Kidney (tissue), 13 donors: ENCODE measurements at regions not wholly inside any gene's neighbourhood (a gene's known extent, or its start where the extent isn't known, plus 50 kb on each side); places are given as distances from the start of the nearest gene placed in this dataset.

ENCODE experiments used
- DNase-seq, 5 donors: peaks; one replicate each; pipeline ENCODE4 v3.0.0-alpha.2; 2013 to 2020
- FAIRE-seq: peaks from 2 replicates; lab custom pipeline; 2012; peaks lifted over from hg19 to GRCh38; lab: Jason Lieb, UNC
- H3K27ac ChIP-seq, 2 donors: one replicate each; pipeline ENCODE4 v1.7.0; 2013; ENCODE audit warnings: low read depth in 2 of 2, low read length in 2 of 2, inconsistent platforms in 1 of 2
- H3K27me3 ChIP-seq: one replicate; pipeline ENCODE4 v1.7.1; 2013; ENCODE audit warnings: low read length, inconsistent platforms; ENCODE audit not compliant: control insufficient read depth, insufficient read depth
- H3K36me3 ChIP-seq, 3 donors: one replicate each; pipeline versions ENCODE4 v1.7.0 to v1.7.1; 2013; ENCODE audit warnings: low read length in 3 of 3, control low read depth in 1 of 3, inconsistent platforms in 1 of 3; ENCODE audit not compliant: insufficient read depth in 3 of 3, control insufficient read depth in 2 of 3
- H3K4me1 ChIP-seq, 3 donors: one replicate each; pipeline versions ENCODE4 v1.7.0 to v1.7.1; 2013; ENCODE audit warnings: low read length in 3 of 3, inconsistent platforms in 1 of 3, low read depth in 1 of 3; ENCODE audit not compliant: control insufficient read depth in 2 of 3, insufficient read depth in 2 of 3
- H3K4me3 ChIP-seq, 3 donors: one replicate each; pipeline versions ENCODE4 v1.7.0 to v1.8.1; 2013; ENCODE audit warnings: low read length in 3 of 3, control low read depth in 1 of 3, inconsistent platforms in 1 of 3
- H3K9ac ChIP-seq, 3 donors: one replicate each; pipeline versions ENCODE4 v1.7.0 to v1.7.1; 2013; ENCODE audit warnings: low read length in 3 of 3, control low read depth in 1 of 3, inconsistent platforms in 1 of 3
- H3K9me3 ChIP-seq, 3 donors: one replicate each; pipeline versions ENCODE4 v1.7.0 to v1.7.1; 2013; ENCODE audit warnings: low read length in 3 of 3, control low read depth in 1 of 3, inconsistent platforms in 1 of 3; ENCODE audit not compliant: control insufficient read depth in 2 of 3, insufficient read depth in 1 of 3
- intact Hi-C: fragments of 100-400 bp; cut with DNase I; formaldehyde crosslinking; loops from one replicate; pipeline ENCODE4 v1.11.1; 2022
- TF ChIP-seq, protein P1 (sequence below): IDR thresholded peaks from 3 replicates; pipeline ENCODE4 v1.5.1; 2012; ENCODE audit warnings: mild to moderate bottlenecking, moderate library complexity, borderline replicate concordance; ENCODE audit not compliant: insufficient read depth; ENCODE audit errors: extremely low read depth
- donor health status: control.
- donor health status: control.
- donor health status: control.
- donor health status: control.
- donor health status: control.
- donor health status: DM: yes; HTN: yes; CAD: no.
- donor health status: Normal renal cell carcinoma (clear cell type).

DNA sequence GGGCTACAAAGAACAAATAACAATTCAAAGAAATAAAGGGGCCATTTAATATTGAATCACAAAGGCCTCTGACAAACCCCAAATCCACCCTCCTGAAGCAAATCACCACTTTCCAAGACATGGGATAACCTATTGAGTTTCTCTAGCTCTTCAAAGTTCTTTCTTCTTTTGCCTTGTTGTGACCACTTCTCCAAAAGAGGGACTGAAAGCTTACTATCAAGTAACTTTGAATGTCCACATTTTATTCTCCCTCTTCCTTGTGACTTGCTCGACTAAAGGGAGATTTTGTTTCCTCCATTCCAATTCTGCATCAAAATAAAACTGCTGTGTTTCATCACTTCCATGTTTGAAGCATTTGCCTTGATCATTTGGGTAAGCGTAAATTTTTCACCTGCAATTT is 166.6 kb upstream of the SLC7A11 start:
- no peaks in the 10 kb centered on the region for H3K36me3 ChIP-seq
- FAIRE-seq: no peak
- no peak for DNase-seq
- no peak overlapping the region for H3K9ac ChIP-seq
- H3K27me3 ChIP-seq: no peaks in the 10 kb centered on the region
- no peaks in the 10 kb centered on the region for H3K9me3 ChIP-seq
- TF ChIP-seq, protein P1, sequence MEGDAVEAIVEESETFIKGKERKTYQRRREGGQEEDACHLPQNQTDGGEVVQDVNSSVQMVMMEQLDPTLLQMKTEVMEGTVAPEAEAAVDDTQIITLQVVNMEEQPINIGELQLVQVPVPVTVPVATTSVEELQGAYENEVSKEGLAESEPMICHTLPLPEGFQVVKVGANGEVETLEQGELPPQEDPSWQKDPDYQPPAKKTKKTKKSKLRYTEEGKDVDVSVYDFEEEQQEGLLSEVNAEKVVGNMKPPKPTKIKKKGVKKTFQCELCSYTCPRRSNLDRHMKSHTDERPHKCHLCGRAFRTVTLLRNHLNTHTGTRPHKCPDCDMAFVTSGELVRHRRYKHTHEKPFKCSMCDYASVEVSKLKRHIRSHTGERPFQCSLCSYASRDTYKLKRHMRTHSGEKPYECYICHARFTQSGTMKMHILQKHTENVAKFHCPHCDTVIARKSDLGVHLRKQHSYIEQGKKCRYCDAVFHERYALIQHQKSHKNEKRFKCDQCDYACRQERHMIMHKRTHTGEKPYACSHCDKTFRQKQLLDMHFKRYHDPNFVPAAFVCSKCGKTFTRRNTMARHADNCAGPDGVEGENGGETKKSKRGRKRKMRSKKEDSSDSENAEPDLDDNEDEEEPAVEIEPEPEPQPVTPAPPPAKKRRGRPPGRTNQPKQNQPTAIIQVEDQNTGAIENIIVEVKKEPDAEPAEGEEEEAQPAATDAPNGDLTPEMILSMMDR: no peak
- H3K4me1 ChIP-seq: peaks cover 0 to 6% (median 4%) of the 10 kb centered on the region in 3 donors
- H3K27ac ChIP-seq: no peak overlapping the region
- H3K4me3 ChIP-seq: no peak overlapping the region
- intact Hi-C loops: no loop called here

DNA sequence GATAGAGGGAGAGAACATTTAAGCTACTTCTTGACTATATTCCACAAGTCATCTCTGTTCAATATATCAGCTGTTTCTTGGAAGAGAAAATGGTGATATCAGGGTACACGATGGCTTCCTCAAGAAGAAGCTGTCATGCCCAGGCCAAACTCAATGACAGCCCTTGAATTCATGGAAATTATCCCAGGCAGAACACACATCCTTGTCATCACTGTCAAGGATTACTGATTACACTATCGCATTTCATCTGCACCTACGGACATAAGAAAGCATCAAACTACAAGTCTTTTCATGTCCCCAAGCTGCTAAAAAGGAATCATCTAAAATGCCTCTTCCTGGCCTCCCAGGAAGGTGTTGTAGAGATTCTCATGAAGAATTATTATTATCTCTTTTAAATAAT is 165.2 kb upstream of the SLC7A11 start:
- FAIRE-seq (no peak), DNase-seq (peak in 2 of 5 donors; percentile 10 to 15)
- Histone ChIP-seq H3K27ac (no peak overlapping the region), H3K9me3 (no peaks in the 10 kb centered on the region), H3K36me3 (no peaks in the 10 kb centered on the region), H3K9ac (no peak overlapping the region), H3K4me3 (no peak overlapping the region), H3K27me3 (no peaks in the 10 kb centered on the region), H3K4me1 (peaks cover 0 to 6% (median 4%) of the 10 kb centered on the region in 3 donors)
- intact Hi-C loops: no loop called here
- TF ChIP-seq, protein P1: no peak

DNA sequence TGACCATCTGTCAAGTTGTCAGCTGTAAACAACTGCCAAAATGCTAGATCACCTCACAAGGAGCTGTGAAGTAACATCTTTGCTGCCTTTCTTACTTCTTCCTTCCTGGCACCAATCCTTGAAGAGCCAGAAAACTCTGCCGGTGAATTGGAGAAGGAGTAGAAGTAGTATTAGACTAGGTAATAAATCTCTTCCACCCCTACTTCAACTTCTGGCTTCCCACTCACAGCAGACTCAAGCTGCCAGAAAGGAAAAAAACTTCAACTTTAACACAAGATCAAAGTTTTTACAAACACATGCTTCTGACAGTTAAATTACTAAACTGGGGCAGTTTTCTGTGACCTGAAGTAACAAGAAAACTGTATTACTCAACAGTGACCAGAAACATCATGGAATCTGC is 164.7 kb upstream of the SLC7A11 start:
- DNase-seq (peak in 3 of 5 donors; percentile 26 to 77 (median 61)), FAIRE-seq (no peak)
- Histone ChIP-seq H3K36me3 (no peaks in the 10 kb centered on the region), H3K27me3 (no peaks in the 10 kb centered on the region), H3K9me3 (no peaks in the 10 kb centered on the region), H3K9ac (no peak overlapping the region), H3K4me3 (no peak overlapping the region), H3K4me1 (peaks cover 0 to 6% (median 4%) of the 10 kb centered on the region in 3 donors), H3K27ac (no peak overlapping the region)
- intact Hi-C loops: no loop called here
- TF ChIP-seq, protein P1: no peak
